PC-3 (cell line): ENCODE measurements at regions not wholly inside any gene's neighbourhood (a gene's known extent, or its start where the extent isn't known, plus 50 kb on each side); places are given as distances from the start of the nearest gene placed in this dataset.

ENCODE experiments used
- ATAC-seq: fragments of 200-7000 bp; cut with Tn5 transposase; 2 replicates; pipeline ENCODE4 v1.9.1; 2020; ENCODE audit warnings: mild to moderate bottlenecking, moderate library complexity
- BruUV-seq: library from RNA; stranded (reverse); fragments of 400-500 nt; replicated peaks from 2 replicates; lab custom pipeline; 2021; lab: Mats Ljungman, UMichigan
- CTCF ChIA-PET: fragments of 300-600 bp; sonication (Branson Sonifier 250); formaldehyde crosslinking; loops from one replicate; lab custom pipeline; 2022; ENCODE audit warnings: antibody characterized with exemption; lab: Charles Lee
- POLR2A ChIA-PET: fragments of 300-600 bp; sonication (Branson Sonifier 250); formaldehyde crosslinking; loops from one replicate; lab custom pipeline; 2022; ENCODE audit warnings: antibody characterized with exemption; ENCODE audit not compliant: unreplicated experiment; lab: Charles Lee
- DNase-seq: peaks from one replicate; pipeline ENCODE4 v3.0.0-alpha.2; 2015
- H2AFZ ChIP-seq: fragments of 300-600 bp; sonication (generic); 2 replicates; pipeline ENCODE4 v1.6.0; 2016; ENCODE audit warnings: antibody characterized with exemption, low read length
- H3F3A ChIP-seq: fragments of 300-600 bp; sonication (generic); one replicate; pipeline ENCODE4 v1.6.0; 2017; ENCODE audit warnings: antibody characterized with exemption, low read length, control low read depth, mild to moderate bottlenecking; ENCODE audit not compliant: unreplicated experiment
- H3K27ac ChIP-seq: fragments of 300-600 bp; sonication (generic); 2 replicates; pipeline ENCODE4 v1.5.1; 2016; ENCODE audit warnings: mild to moderate bottlenecking, low read length
- H3K27me3 ChIP-seq: fragments of 300-600 bp; sonication (generic); 2 replicates; pipeline ENCODE4 v1.6.1; 2016; ENCODE audit warnings: low read length, mixed read lengths
- H3K36me3 ChIP-seq: fragments of 300-600 bp; sonication (generic); 2 replicates; pipeline ENCODE4 v1.6.1; 2016; ENCODE audit warnings: low read depth, mixed run types, low read length, mixed read lengths
- H3K4me1 ChIP-seq: fragments of 300-600 bp; sonication (generic); 2 replicates; pipeline ENCODE4 v1.5.1; 2016; ENCODE audit warnings: low read length; ENCODE audit not compliant: insufficient read depth
- H3K4me2 ChIP-seq: fragments of 300-600 bp; sonication (generic); 2 replicates; pipeline ENCODE4 v1.6.0; 2016; ENCODE audit warnings: low read length
- H3K4me3 ChIP-seq: fragments of 300-600 bp; sonication (generic); 2 replicates; pipeline ENCODE4 v1.5.1; 2016; ENCODE audit warnings: mild to moderate bottlenecking, low read length, mixed read lengths
- H3K79me2 ChIP-seq: fragments of 300-600 bp; sonication (generic); 2 replicates; pipeline ENCODE4 v1.6.1; 2017; ENCODE audit warnings: low read length, mixed read lengths
- H3K9ac ChIP-seq: fragments of 300-600 bp; sonication (generic); 2 replicates; pipeline ENCODE4 v1.6.0; 2016; ENCODE audit warnings: mild to moderate bottlenecking, low read length
- H3K9me2 ChIP-seq: fragments of 300-600 bp; sonication (generic); replicated peaks from 2 replicates; pipeline ENCODE4 v1.6.1; 2016; ENCODE audit warnings: mixed run types, low read length, mixed read lengths
- H3K9me3 ChIP-seq: fragments of 300-600 bp; sonication (generic); 2 replicates; pipeline ENCODE4 v1.6.1; 2016; ENCODE audit warnings: low read length, mixed read lengths
- H4K20me1 ChIP-seq: fragments of 300-600 bp; sonication (generic); 2 replicates; pipeline ENCODE4 v1.6.1; 2016; ENCODE audit warnings: low read length, mixed read lengths
- CTCF ChIP-seq: fragments of 300-600 bp; sonication (generic); conservative IDR thresholded peaks from 2 replicates; pipeline ENCODE4 v1.5.1; 2017; ENCODE audit warnings: antibody characterized with exemption, low read depth, mild to moderate bottlenecking, low read length
- EZH2 ChIP-seq: fragments of 300-600 bp; sonication (generic); IDR thresholded peaks from one replicate; pipeline ENCODE4 v1.6.1; 2017; ENCODE audit warnings: antibody characterized with exemption, mild to moderate bottlenecking, low read length; ENCODE audit not compliant: unreplicated experiment
- EZH2phosphoT487 ChIP-seq: fragments of 300-600 bp; sonication (generic); IDR thresholded peaks from 2 replicates; pipeline ENCODE4 v1.6.1; 2018; ENCODE audit warnings: mild to moderate bottlenecking, antibody characterized with exemption, low read length, borderline replicate concordance
- intact Hi-C: fragments of 100-400 bp; cut with micrococcal nuclease; formaldehyde crosslinking; loops from 2 replicates; pipeline ENCODE4 v1.9.0; 2023

- CTCF ChIA-PET, result no interaction called here
- POLR2A ChIA-PET, result no interaction called here
Observed at GRCh38 chr13:97520061-97520460, 86.1 kb downstream of the RAP2A start.

GRCh38 chr13:97520866-97521265 lies 86.9 kb downstream of the RAP2A start:
- H3K36me3 ChIP-seq, result no peaks in the 10 kb centered on the region
- no peaks in the 10 kb centered on the region for H3K9me2 ChIP-seq
- no peaks in the 10 kb centered on the region for H3K27me3 ChIP-seq
- ChIA-PET CTCF (no interaction called here), POLR2A (no interaction called here)
- H2AFZ ChIP-seq, result no peak overlapping the region
- H3K4me3 ChIP-seq, result no peak overlapping the region
- DNase-seq, result no peak
- H3K4me2 ChIP-seq, result no peak overlapping the region
- no peak for ATAC-seq
- intact Hi-C loops, result no loop called here
- no peaks in the 10 kb centered on the region for H3K9me3 ChIP-seq
- H3K4me1 ChIP-seq, result no peaks in the 10 kb centered on the region
- no peaks in the 10 kb centered on the region for H3K79me2 ChIP-seq
- H3F3A ChIP-seq, result no peaks in the 10 kb centered on the region
- H3K27ac ChIP-seq, result no peak overlapping the region
- TF ChIP-seq EZH2phosphoT487 (no peak), CTCF (no peak), EZH2 (no peak)
- H4K20me1 ChIP-seq, result no peaks in the 10 kb centered on the region
- no TSS peak for BruUV-seq
- H3K9ac ChIP-seq, result no peak overlapping the region

More at GRCh38 chr13:97520061-97520460, 86.1 kb downstream of the RAP2A start:
- H3K4me1 ChIP-seq, result no peaks in the 10 kb centered on the region
- H3K9ac ChIP-seq, result no peak overlapping the region
- H3K27ac ChIP-seq, result no peak overlapping the region
- BruUV-seq, result no TSS peak
- no peaks in the 10 kb centered on the region for H4K20me1 ChIP-seq
- no peaks in the 10 kb centered on the region for H3K79me2 ChIP-seq
- H3K36me3 ChIP-seq, result no peaks in the 10 kb centered on the region
- H3K9me2 ChIP-seq, result no peaks in the 10 kb centered on the region
- no peak overlapping the region for H3K4me3 ChIP-seq
- TF ChIP-seq CTCF (no peak), EZH2 (no peak), EZH2phosphoT487 (no peak)
- H2AFZ ChIP-seq, result no peak overlapping the region
- H3K27me3 ChIP-seq, result no peaks in the 10 kb centered on the region
- ATAC-seq, result no peak
- no peak for DNase-seq
- no peak overlapping the region for H3K4me2 ChIP-seq
- H3K9me3 ChIP-seq, result no peaks in the 10 kb centered on the region
- intact Hi-C loops, result no loop called here
- H3F3A ChIP-seq, result no peaks in the 10 kb centered on the region

GRCh38 chr13:97521726-97522125 lies 87.8 kb downstream of the RAP2A start:
- Histone ChIP-seq H3K9me3 (no peaks in the 10 kb centered on the region), H3K4me3 (no peak overlapping the region), H3K9me2 (no peaks in the 10 kb centered on the region), H3K27me3 (no peaks in the 10 kb centered on the region), H3K36me3 (no peaks in the 10 kb centered on the region), H4K20me1 (no peaks in the 10 kb centered on the region), H3K9ac (no peak overlapping the region), H2AFZ (no peak overlapping the region), H3K4me1 (no peaks in the 10 kb centered on the region), H3K79me2 (no peaks in the 10 kb centered on the region), H3K27ac (no peak overlapping the region), H3F3A (no peaks in the 10 kb centered on the region), H3K4me2 (no peak overlapping the region)
- intact Hi-C loops, result no loop called here
- ChIA-PET CTCF (no interaction called here), POLR2A (no interaction called here)
- DNase-seq (no peak), ATAC-seq (peak; percentile 70)
- TF ChIP-seq EZH2, result no peak
- no peak for TF ChIP-seq CTCF
- no peak for TF ChIP-seq EZH2phosphoT487
- no TSS peak for BruUV-seq
